HG03565 (cell line): ENCODE measurements at regions not wholly inside any gene's neighbourhood (a gene's known extent, or its start where the extent isn't known, plus 50 kb on each side); places are given as distances from the start of the nearest gene placed in this dataset.

Experiments
- ATAC-seq: cut with Tn5 transposase; IDR thresholded peaks from one replicate; pipeline ENCODE4 v1.9.1; 2021; ENCODE audit warnings: mild to moderate bottlenecking, moderate library complexity; ENCODE audit not compliant: unreplicated experiment

DNA sequence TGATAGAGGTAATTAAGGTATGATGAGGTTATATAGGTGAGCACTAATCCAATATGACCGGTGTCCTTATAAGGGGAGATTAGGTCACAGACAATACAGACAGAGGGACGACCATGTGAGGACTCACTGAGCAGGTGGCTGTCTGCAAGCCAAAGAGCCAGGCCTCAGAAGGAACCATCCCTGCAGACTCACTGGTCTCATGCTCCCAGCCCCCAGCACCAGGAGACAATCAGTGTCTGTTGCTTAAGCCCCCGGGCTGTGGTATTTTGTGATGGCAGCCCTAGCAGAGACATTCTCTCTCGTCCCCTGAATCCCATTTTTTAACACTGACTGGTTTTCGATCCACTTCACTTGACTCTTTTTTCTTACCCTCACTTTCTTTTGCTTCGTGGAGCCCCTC lies 51.9 kb upstream of the PABPC3 start:
- no peak for ATAC-seq
